ENCODE measurements at regions not wholly inside any gene's neighbourhood (a gene's known extent, or its start where the extent isn't known, plus 50 kb on each side); places are given as distances from the start of the nearest gene placed in this dataset.

GRCh38 chr9:79026316-79026715 lies 545.4 kb upstream of the TLE4 start:
- Histone ChIP-seq H3K27me3 (no peaks in the 10 kb centered on the region), H3K4me3 (no peak overlapping the region), H3K27ac (no peak overlapping the region), H3K9me3 (no peaks in the 10 kb centered on the region), H3K4me1 (no peaks in the 10 kb centered on the region), H3K36me3 (no peaks in the 10 kb centered on the region)
- TF ChIP-seq CTCF (IDR thresholded peaks at IDR 0.05) = no peak
- DNase-seq = no peak
- intact Hi-C loops (cut with DNase I) = no loop called here
- ATAC-seq = no peak

GRCh38 chr9:79028101-79028500 lies 543.7 kb upstream of the TLE4 start:
- Histone ChIP-seq H3K27ac (no peak overlapping the region), H3K4me1 (no peaks in the 10 kb centered on the region), H3K27me3 (no peaks in the 10 kb centered on the region), H3K36me3 (no peaks in the 10 kb centered on the region), H3K4me3 (no peak overlapping the region), H3K9me3 (peaks cover 0 to 1% of the 10 kb centered on the region in 2 donors)
- intact Hi-C loops (cut with DNase I) = no loop called here
- DNase-seq = no peak
- TF ChIP-seq CTCF (IDR thresholded peaks at IDR 0.05) = no peak
- ATAC-seq = no peak

- no peak for DNase-seq
- intact Hi-C loops (cut with DNase I) = no loop called here
- Histone ChIP-seq H3K4me1 (no peaks in the 10 kb centered on the region), H3K27ac (no peak overlapping the region), H3K36me3 (no peaks in the 10 kb centered on the region), H3K9me3 (peaks cover 0 to 14% of the 10 kb centered on the region in 2 donors), H3K27me3 (no peaks in the 10 kb centered on the region), H3K4me3 (no peak overlapping the region)
- no peak for ATAC-seq
- TF ChIP-seq CTCF (IDR thresholded peaks at IDR 0.05) = no peak
Measured at GRCh38 chr9:79034583-79034982, 537.2 kb upstream of the TLE4 start.

- H3K4me1 ChIP-seq = no peaks in the 10 kb centered on the region
- H3K27me3 ChIP-seq = no peaks in the 10 kb centered on the region
- no peak overlapping the region for H3K27ac ChIP-seq
- no peak for TF ChIP-seq CTCF (IDR thresholded peaks at IDR 0.05)
- no peaks in the 10 kb centered on the region for H3K36me3 ChIP-seq
- DNase-seq (peak in 1 of 4 donors; percentile 57), ATAC-seq (no peak)
- H3K9me3 ChIP-seq = peaks cover 0 to 14% of the 10 kb centered on the region in 2 donors
- intact Hi-C loops (cut with DNase I) = no loop called here
- no peak overlapping the region for H3K4me3 ChIP-seq
Measured at GRCh38 chr9:79037338-79037737, 534.4 kb upstream of the TLE4 start.

- Histone ChIP-seq H3K36me3 (no peaks in the 10 kb centered on the region), H3K27me3 (no peaks in the 10 kb centered on the region), H3K4me3 (no peak overlapping the region), H3K9me3 (peaks cover 0 to 7% of the 10 kb centered on the region in 2 donors), H3K4me1 (no peaks in the 10 kb centered on the region), H3K27ac (no peak overlapping the region)
- ATAC-seq = no peak
- intact Hi-C loops (cut with DNase I) = no loop called here
- no peak for TF ChIP-seq CTCF (IDR thresholded peaks at IDR 0.05)
- DNase-seq = no peak
Measured at GRCh38 chr9:79040671-79041070, 531.1 kb upstream of the TLE4 start.

All from left lung (tissue), 4 donors.